ENCODE measurements at regions not wholly inside any gene's neighbourhood (a gene's known extent, or its start where the extent isn't known, plus 50 kb on each side); places are given as distances from the start of the nearest gene placed in this dataset.

DNA sequence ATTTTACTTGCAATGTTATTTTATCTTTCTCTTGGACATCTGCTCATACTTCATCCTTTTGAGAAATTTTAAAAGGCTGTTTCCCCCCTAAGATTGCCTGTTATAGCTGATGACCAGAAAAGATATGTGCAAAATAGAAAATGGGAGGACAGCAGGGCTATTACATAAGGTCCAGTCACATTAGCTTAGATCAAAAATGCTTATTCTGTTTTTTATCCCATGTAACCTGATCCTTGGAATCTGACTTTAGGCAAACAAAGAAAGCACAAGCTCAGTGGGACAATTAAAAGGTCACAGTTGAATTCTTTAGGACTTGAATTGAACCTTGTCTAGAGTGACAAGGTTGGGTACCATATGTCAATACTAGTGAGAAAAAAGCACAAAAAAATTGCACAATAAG is 65.1 kb upstream of the TRHDE start:
- no peaks in the 10 kb centered on the region for H3K36me3 Mint-ChIP-seq (ENCODE audit: insufficient read depth in 1 of 3, low read depth in 3 of 3)
- Histone ChIP-seq H3K4ac (ENCODE audit: low read depth, low read length) (no peak overlapping the region), H3K18ac (ENCODE audit: insufficient read length, low read depth, low read length) (no peak overlapping the region), H2AK5ac (ENCODE audit: insufficient read length, low read length) (no peak overlapping the region), H2BK15ac (ENCODE audit: low read depth, low read length) (no peak overlapping the region), H3K79me1 (ENCODE audit: insufficient read depth, low read depth, low read length, poor library complexity, severe bottlenecking) (no peaks in the 10 kb centered on the region), H3K4me2 (ENCODE audit: insufficient read depth, insufficient read length, low read length) (no peak overlapping the region), H3K14ac (ENCODE audit: insufficient read depth, low read length) (no peak overlapping the region), H3K9ac (ENCODE audit: extremely low read depth, insufficient read length, low read length) (no peak overlapping the region), H3K27me3 (ENCODE audit: insufficient read depth, low read length) (no peaks in the 10 kb centered on the region), H3T11ph (ENCODE audit: low read length) (no peak overlapping the region), H3K27ac (ENCODE audit: insufficient read length, low read depth, low read length) (no peak overlapping the region), H3K79me2 (ENCODE audit: insufficient read depth, low read length) (no peaks in the 10 kb centered on the region), H3K4me1 (ENCODE audit: insufficient read depth, low read length) (peaks cover 4% of the 10 kb centered on the region; the same call in 1 of the 2 replicates), H2BK12ac (ENCODE audit: insufficient read length, low read depth, low read length) (no peak overlapping the region), H2BK5ac (ENCODE audit: insufficient read length, low read length) (no peak overlapping the region), H4K8ac (replicated peaks; ENCODE audit: insufficient read length, low read depth, low read length) (no peak overlapping the region), H3K23ac (ENCODE audit: insufficient read length, low read depth, low read length) (no peak overlapping the region), H4K20me1 (ENCODE audit: control insufficient read depth, insufficient read depth, insufficient read length) (no peaks in the 10 kb centered on the region), H3K56ac (ENCODE audit: insufficient read length, low read depth, low read length) (no peak overlapping the region), H4K91ac (ENCODE audit: insufficient read length, low read depth, low read length) (no peak overlapping the region), H2BK120ac (ENCODE audit: low read depth, low read length, poor library complexity, severe bottlenecking) (no peak overlapping the region), H3K23me2 (ENCODE audit: insufficient read length, low read depth, low read length, poor library complexity, severe bottlenecking) (no peaks in the 10 kb centered on the region), H3K9me3 (ENCODE audit: control insufficient read depth, low read depth, low read length) (no peaks in the 10 kb centered on the region), H2AFZ (ENCODE audit: low read length) (no peak overlapping the region), H4K5ac (ENCODE audit: insufficient read length, low read depth, low read length) (no peak overlapping the region), H2BK20ac (ENCODE audit: low read depth, low read length, poor library complexity, severe bottlenecking) (no peak overlapping the region)
- no peak overlapping the region for H3K27ac Mint-ChIP-seq
- no peak overlapping the region for H3K4me3 Mint-ChIP-seq
- H3K27me3 Mint-ChIP-seq (ENCODE audit: low read depth), result no peaks in the 10 kb centered on the region
- H3K9me3 Mint-ChIP-seq, result no peaks in the 10 kb centered on the region
- DNase-seq, result no peak
- TF ChIP-seq, protein P1, sequence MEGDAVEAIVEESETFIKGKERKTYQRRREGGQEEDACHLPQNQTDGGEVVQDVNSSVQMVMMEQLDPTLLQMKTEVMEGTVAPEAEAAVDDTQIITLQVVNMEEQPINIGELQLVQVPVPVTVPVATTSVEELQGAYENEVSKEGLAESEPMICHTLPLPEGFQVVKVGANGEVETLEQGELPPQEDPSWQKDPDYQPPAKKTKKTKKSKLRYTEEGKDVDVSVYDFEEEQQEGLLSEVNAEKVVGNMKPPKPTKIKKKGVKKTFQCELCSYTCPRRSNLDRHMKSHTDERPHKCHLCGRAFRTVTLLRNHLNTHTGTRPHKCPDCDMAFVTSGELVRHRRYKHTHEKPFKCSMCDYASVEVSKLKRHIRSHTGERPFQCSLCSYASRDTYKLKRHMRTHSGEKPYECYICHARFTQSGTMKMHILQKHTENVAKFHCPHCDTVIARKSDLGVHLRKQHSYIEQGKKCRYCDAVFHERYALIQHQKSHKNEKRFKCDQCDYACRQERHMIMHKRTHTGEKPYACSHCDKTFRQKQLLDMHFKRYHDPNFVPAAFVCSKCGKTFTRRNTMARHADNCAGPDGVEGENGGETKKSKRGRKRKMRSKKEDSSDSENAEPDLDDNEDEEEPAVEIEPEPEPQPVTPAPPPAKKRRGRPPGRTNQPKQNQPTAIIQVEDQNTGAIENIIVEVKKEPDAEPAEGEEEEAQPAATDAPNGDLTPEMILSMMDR (conservative IDR thresholded peaks at IDR 0.05), result no peak
- H3K4me1 Mint-ChIP-seq, result peaks cover 16 to 19% of the 10 kb centered on the region in 2 experiments

Measured in H9 (cell line).